H9 (cell line): ENCODE measurements at regions not wholly inside any gene's neighbourhood (a gene's known extent, or its start where the extent isn't known, plus 50 kb on each side); places are given as distances from the start of the nearest gene placed in this dataset.

ENCODE experiments used
- DNase-seq: peaks from one replicate; pipeline ENCODE4 v3.0.0-alpha.2; 2017
- H2AFZ ChIP-seq: one replicate; pipeline ENCODE4 v1.6.1; 2013; ENCODE audit warnings: mild to moderate bottlenecking, low read length, control low read depth, moderate library complexity
- H2AK5ac ChIP-seq: 2 replicates; pipeline ENCODE4 v1.6.1; 2013; ENCODE audit warnings: low read length, control low read depth, mixed read lengths; ENCODE audit not compliant: insufficient read length
- H2BK120ac ChIP-seq: one replicate; pipeline ENCODE4 v1.6.1; 2013; ENCODE audit warnings: low read depth, mild to moderate bottlenecking, low read length, control low read depth, inconsistent platforms; ENCODE audit not compliant: poor library complexity, severe bottlenecking
- H2BK12ac ChIP-seq: 2 replicates; pipeline ENCODE4 v1.6.1; 2013; ENCODE audit warnings: low read length, control low read depth, mixed read lengths, low read depth; ENCODE audit not compliant: insufficient read length
- H2BK15ac ChIP-seq: 2 replicates; pipeline ENCODE4 v1.6.1; 2013; ENCODE audit warnings: low read depth, low read length, control low read depth
- H2BK20ac ChIP-seq: one replicate; pipeline ENCODE4 v1.6.1; 2013; ENCODE audit warnings: low read depth, mild to moderate bottlenecking, low read length, control low read depth, inconsistent platforms; ENCODE audit not compliant: poor library complexity, severe bottlenecking
- H2BK5ac ChIP-seq: 2 replicates; pipeline ENCODE4 v1.6.1; 2013; ENCODE audit warnings: low read length, control low read depth, mixed read lengths; ENCODE audit not compliant: insufficient read length
- H3K14ac ChIP-seq: 2 replicates; pipeline ENCODE4 v1.6.1; 2013; ENCODE audit warnings: low read length, control low read depth; ENCODE audit not compliant: insufficient read depth
- H3K18ac ChIP-seq: 2 replicates; pipeline ENCODE4 v1.6.1; 2013; ENCODE audit warnings: low read depth, mild to moderate bottlenecking, mixed read lengths, low read length, control low read depth; ENCODE audit not compliant: insufficient read length
- H3K23ac ChIP-seq: 2 replicates; pipeline ENCODE4 v1.6.1; 2013; ENCODE audit warnings: low read length, control low read depth, mixed read lengths, low read depth; ENCODE audit not compliant: insufficient read length
- H3K23me2 ChIP-seq: 2 replicates; pipeline ENCODE4 v1.6.1; 2013; ENCODE audit warnings: low read depth, mild to moderate bottlenecking, mixed read lengths, low read length, control low read depth; ENCODE audit not compliant: insufficient read length, poor library complexity, severe bottlenecking
- H3K27ac ChIP-seq: 2 replicates; pipeline ENCODE4 v1.5.1; 2013; ENCODE audit warnings: low read length, control low read depth, mixed read lengths, low read depth; ENCODE audit not compliant: insufficient read length
- H3K27me3 ChIP-seq: 2 replicates; pipeline ENCODE4 v1.6.1; 2013; ENCODE audit warnings: low read length, control low read depth, inconsistent platforms; ENCODE audit not compliant: insufficient read depth
- H3K4ac ChIP-seq: 2 replicates; pipeline ENCODE4 v1.6.1; 2013; ENCODE audit warnings: low read depth, mild to moderate bottlenecking, control low read depth, inconsistent platforms, low read length, moderate library complexity
- H3K4me1 ChIP-seq: 2 replicates; pipeline ENCODE4 v1.6.1; 2013; ENCODE audit warnings: low read length, control low read depth, inconsistent platforms; ENCODE audit not compliant: insufficient read depth
- H3K4me2 ChIP-seq: 2 replicates; pipeline ENCODE4 v1.6.1; 2013; ENCODE audit warnings: low read length, control low read depth, mixed read lengths; ENCODE audit not compliant: insufficient read length, insufficient read depth
- H3K56ac ChIP-seq: 2 replicates; pipeline ENCODE4 v1.6.1; 2013; ENCODE audit warnings: low read depth, mild to moderate bottlenecking, mixed read lengths, low read length, control low read depth; ENCODE audit not compliant: insufficient read length
- H3K79me1 ChIP-seq: 2 replicates; pipeline ENCODE4 v1.6.1; 2013; ENCODE audit warnings: low read depth, mild to moderate bottlenecking, moderate library complexity, low read length, control low read depth, inconsistent platforms; ENCODE audit not compliant: insufficient read depth, poor library complexity, severe bottlenecking
- H3K79me2 ChIP-seq: 2 replicates; pipeline ENCODE4 v1.6.1; 2013; ENCODE audit warnings: low read length, control low read depth, inconsistent platforms; ENCODE audit not compliant: insufficient read depth
- H3K9ac ChIP-seq: 2 replicates; pipeline ENCODE4 v1.6.1; 2013; ENCODE audit warnings: low read length, control low read depth, mixed read lengths; ENCODE audit not compliant: insufficient read length; ENCODE audit errors: extremely low read depth
- H3K9me3 ChIP-seq: one replicate; pipeline ENCODE4 v1.6.1; 2013; ENCODE audit warnings: low read depth, low read length, inconsistent platforms; ENCODE audit not compliant: control insufficient read depth
- H3T11ph ChIP-seq: one replicate; pipeline ENCODE4 v1.6.1; 2013; ENCODE audit warnings: mild to moderate bottlenecking, low read length, control low read depth, inconsistent platforms
- H4K20me1 ChIP-seq: one replicate; pipeline ENCODE4 v1.6.1; 2013; ENCODE audit not compliant: control insufficient read depth, insufficient read length, insufficient read depth
- H4K5ac ChIP-seq: 2 replicates; pipeline ENCODE4 v1.6.1; 2013; ENCODE audit warnings: low read depth, mild to moderate bottlenecking, mixed read lengths, low read length, control low read depth; ENCODE audit not compliant: insufficient read length
- H4K8ac ChIP-seq: replicated peaks from 2 replicates; pipeline ENCODE4 v1.6.1; 2013; ENCODE audit warnings: low read length, control low read depth, mixed read lengths, low read depth; ENCODE audit not compliant: insufficient read length
- H4K91ac ChIP-seq: 2 replicates; pipeline ENCODE4 v1.6.1; 2013; ENCODE audit warnings: low read depth, mild to moderate bottlenecking, moderate library complexity, mixed read lengths, low read length, control low read depth; ENCODE audit not compliant: insufficient read length
- H3K27ac Mint-ChIP-seq, 3 experiments: 2 replicates in 2 of 3; 3 replicates in 1 of 3; pipeline ENCODE4 v1.8.0; 2020 to 2021; ENCODE audit warnings: mixed read lengths in 3 of 3, mild to moderate bottlenecking in 1 of 3, moderate library complexity in 1 of 3
- H3K27me3 Mint-ChIP-seq: 2 replicates; pipeline ENCODE4 v1.8.0; 2021; ENCODE audit warnings: low read depth, mild to moderate bottlenecking, moderate library complexity, mixed read lengths
- H3K36me3 Mint-ChIP-seq, 3 experiments: 2 replicates in 2 of 3; 3 replicates in 1 of 3; pipeline ENCODE4 v1.8.0; 2020 to 2021; ENCODE audit warnings: low read depth in 3 of 3, mixed read lengths in 3 of 3; ENCODE audit not compliant: insufficient read depth in 1 of 3
- H3K4me1 Mint-ChIP-seq, 2 experiments: 2 replicates each; pipeline ENCODE4 v1.8.0; 2020; ENCODE audit warnings: mixed read lengths in 2 of 2
- H3K4me3 Mint-ChIP-seq, 2 experiments: 2 replicates in 1 of 2; 3 replicates in 1 of 2; pipeline ENCODE4 v1.8.0; 2020 to 2021; ENCODE audit warnings: mild to moderate bottlenecking in 2 of 2, mixed read lengths in 2 of 2, moderate library complexity in 1 of 2
- H3K9me3 Mint-ChIP-seq, 2 experiments: 2 replicates in 1 of 2; 3 replicates in 1 of 2; pipeline ENCODE4 v1.8.0; 2020; ENCODE audit warnings: mild to moderate bottlenecking in 2 of 2, mixed read lengths in 2 of 2, moderate library complexity in 1 of 2
- CTCF ChIP-seq: fragments of 200-600 bp; sonication (generic); conservative IDR thresholded peaks from 3 replicates; pipeline ENCODE4 v1.8.0; 2021; ENCODE audit warnings: antibody characterized with exemption, mild to moderate bottlenecking
- WGBS: extraction: QIAGEN DNeasy Blood & Tissue Kit; methylation state at CpG from one replicate; pipeline ENCODE4 v1.1.7; 2013; ENCODE audit warnings: missing lambda C conversion rate, low lambda C conversion rate, mixed read lengths; ENCODE audit not compliant: insufficient read length; ENCODE audit errors: extremely low coverage; 5-methylcytosine and 5-hydroxymethylcytosine counted together

DNA sequence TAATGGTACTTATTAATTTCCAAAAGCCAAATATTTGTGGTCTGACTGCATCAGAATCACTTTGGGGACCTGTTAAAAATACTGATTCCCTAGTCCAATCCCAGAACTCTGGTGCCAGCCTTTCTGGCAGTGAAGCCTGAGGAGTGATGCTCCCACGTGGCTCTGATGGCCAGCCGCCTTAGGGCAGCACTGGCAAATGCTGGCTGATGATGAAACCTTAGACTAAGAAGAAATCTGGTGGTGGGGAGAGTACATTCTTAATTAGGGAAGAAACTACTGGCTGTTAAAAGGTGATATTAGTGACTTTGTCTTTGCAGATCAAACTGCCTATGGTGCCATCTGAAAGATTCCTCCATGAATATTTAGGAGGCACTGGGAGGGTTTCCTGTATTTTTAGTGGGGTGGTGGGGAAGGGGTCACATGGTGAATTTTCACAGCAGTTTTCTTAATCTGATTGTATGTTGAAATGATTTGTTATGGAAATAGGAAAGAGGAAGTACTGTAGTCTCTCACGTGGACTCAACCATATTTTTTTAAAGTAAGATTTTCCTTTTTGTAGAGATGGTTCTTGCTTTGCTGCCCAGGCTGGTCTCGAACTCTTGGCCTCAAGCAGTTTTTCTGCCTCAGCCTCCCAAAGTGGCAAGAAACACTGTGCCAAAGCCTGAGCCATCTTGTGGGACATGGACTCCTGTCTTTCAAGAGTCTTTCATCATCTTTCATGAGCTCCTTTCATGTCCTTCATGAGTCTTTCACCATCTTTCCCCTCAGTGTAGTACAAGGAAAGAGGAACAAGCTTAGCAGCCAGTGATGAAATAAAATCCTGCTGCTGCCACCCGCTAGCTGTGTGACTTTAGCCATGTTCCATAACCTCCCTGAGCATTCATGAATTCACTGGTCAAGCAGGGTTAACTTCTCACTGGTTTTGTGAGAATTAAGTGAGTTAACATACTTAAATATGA lies 90.8 kb downstream of the ZNF330 start:
- Histone ChIP-seq H2AFZ (no peak overlapping the region), H3K23me2 (no peaks in the 10 kb centered on the region), H2BK20ac (no peak overlapping the region), H3K79me2 (no peaks in the 10 kb centered on the region), H3T11ph (no peak overlapping the region), H3K4me2 (no peak overlapping the region), H3K9me3 (no peaks in the 10 kb centered on the region), H4K5ac (no peak overlapping the region), H3K27me3 (no peaks in the 10 kb centered on the region), H2BK120ac (no peak overlapping the region), H2AK5ac (no peak overlapping the region), H3K4ac (no peak overlapping the region), H4K91ac (no peak overlapping the region), H2BK12ac (no peak overlapping the region), H3K23ac (no peak overlapping the region), H3K14ac (no peak overlapping the region), H3K27ac (no peak overlapping the region), H2BK15ac (no peak overlapping the region), H4K8ac (no peak overlapping the region), H3K4me1 (no peaks in the 10 kb centered on the region), H3K79me1 (no peaks in the 10 kb centered on the region), H4K20me1 (no peaks in the 10 kb centered on the region), H2BK5ac (no peak overlapping the region), H3K18ac (no peak overlapping the region), H3K56ac (no peak overlapping the region), H3K9ac (no peak overlapping the region)
- Mint-ChIP-seq H3K27me3 (0 out of 2 replicates have a peak, but pooled peaks cover 2% of the 10 kb centered on the region), H3K9me3 (no peaks in the 10 kb centered on the region), H3K4me1 (peaks cover 8 to 18% of the 10 kb centered on the region in 2 experiments), H3K4me3 (no peak overlapping the region), H3K27ac (no peak overlapping the region; a peak in 1 of 7 replicates), H3K36me3 (no peaks in the 10 kb centered on the region; a peak in 1 of 7 replicates)
- WGBS = no CpG with 5 or more reads among the region's 5 CpGs
- TF ChIP-seq CTCF = no peak
- no peak for DNase-seq
